ENCODE measurements at regions not wholly inside any gene's neighbourhood (a gene's known extent, or its start where the extent isn't known, plus 50 kb on each side); places are given as distances from the start of the nearest gene placed in this dataset.

DNA sequence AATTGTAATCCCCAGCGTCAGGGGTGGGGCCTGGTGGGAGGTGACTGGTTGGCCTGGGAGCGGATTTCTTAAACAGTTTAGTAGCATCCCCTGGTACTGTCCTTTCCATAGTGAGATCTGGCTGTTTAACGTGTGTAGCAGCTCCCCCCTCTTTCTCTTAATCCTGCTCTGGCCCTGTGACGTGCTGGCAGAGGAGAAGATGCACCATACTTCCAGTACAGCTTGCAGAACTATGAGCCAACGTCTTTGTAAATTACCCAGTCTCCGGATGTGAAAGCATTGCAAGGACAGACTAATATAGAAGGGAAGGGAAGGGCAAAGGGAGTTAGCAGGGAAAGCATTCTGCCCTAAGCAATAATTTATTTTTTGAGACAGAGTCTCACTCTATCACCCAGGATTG is 83.9 kb downstream of the RMI2 start:
- Histone ChIP-seq H3K27ac (ENCODE audit: low read length) (no peak overlapping the region), H3K9me3 (replicated peaks; ENCODE audit: control insufficient read depth, low read depth, low read length) (peaks cover 9% of the 10 kb centered on the region), H3K27me3 (ENCODE audit: control insufficient read depth, insufficient read depth, low read length) (peaks cover 3% of the 10 kb centered on the region), H3K4me3 (ENCODE audit: low read length) (no peak overlapping the region), H3K4me1 (ENCODE audit: control insufficient read depth, insufficient read depth, low read length) (no peaks in the 10 kb centered on the region), H3K36me3 (ENCODE audit: control insufficient read depth, insufficient read depth, low read length) (no peaks in the 10 kb centered on the region)
- no CpG with 5 or more reads among the region's 6 CpGs for WGBS (ENCODE audit: insufficient coverage)
- no peak for DNase-seq

DNA sequence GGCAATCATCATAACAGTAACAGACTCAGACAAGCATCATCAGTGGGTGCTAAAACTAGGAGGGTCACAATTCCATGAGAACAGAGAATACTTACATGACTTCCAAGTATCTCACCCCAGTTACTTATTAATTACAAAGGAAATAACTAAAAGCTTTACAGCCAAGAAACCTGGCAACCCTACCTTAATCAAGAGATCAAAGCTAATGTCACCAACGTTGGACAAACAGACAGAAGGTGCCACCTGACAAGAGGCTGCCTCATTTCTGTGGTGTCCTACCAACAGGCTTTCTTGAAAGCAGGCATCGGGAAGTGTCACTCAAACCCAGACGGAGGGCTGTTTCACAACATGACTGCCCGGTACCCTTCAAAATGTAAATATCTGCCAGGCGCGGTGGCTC is 84.6 kb downstream of the RMI2 start:
- Histone ChIP-seq H3K36me3 (ENCODE audit: control insufficient read depth, insufficient read depth, low read length) (no peaks in the 10 kb centered on the region), H3K4me3 (ENCODE audit: low read length) (no peak overlapping the region), H3K9me3 (replicated peaks; ENCODE audit: control insufficient read depth, low read depth, low read length) (peaks cover 9% of the 10 kb centered on the region), H3K27me3 (ENCODE audit: control insufficient read depth, insufficient read depth, low read length) (peaks cover 3% of the 10 kb centered on the region), H3K4me1 (ENCODE audit: control insufficient read depth, insufficient read depth, low read length) (no peaks in the 10 kb centered on the region), H3K27ac (ENCODE audit: low read length) (no peak overlapping the region)
- WGBS (ENCODE audit: insufficient coverage): 87% methylated on average over 4 of the region's 6 CpGs
- DNase-seq: no peak

DNA sequence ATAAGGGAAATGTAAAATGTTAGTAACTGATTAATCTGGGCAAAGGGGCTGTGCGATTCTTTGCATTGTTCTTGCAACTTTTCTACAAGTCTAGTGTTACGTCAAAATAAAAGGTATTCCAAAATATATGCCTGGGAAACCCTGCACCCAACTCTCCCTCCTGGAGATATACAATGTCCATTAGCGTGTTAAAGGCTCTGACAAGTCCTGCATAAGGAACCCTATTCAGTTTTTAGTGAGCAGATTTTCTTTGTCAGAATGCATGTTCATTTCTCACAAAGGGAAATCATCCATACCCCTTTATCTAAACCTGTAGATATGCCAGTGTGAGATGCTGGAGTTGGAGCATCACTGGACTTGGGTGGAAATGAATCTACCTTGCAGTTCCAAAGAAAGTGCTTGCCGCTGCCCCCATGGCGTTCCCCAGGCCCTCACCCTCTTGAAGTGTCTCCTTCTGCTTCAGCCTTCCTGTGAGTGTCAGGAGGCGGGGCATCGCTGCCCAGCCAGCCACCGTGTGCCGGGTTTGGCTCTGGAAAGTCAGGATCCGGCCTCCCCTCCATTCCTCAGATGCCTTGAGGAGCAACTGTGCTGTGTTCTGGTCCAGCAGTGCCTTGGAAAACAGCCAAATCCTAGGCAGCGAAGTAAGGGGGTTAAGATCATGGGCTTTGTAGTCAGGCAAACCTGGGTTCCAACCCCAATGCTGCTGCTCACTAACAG is 85.5 kb downstream of the RMI2 start:
- Histone ChIP-seq H3K9me3 (replicated peaks; ENCODE audit: control insufficient read depth, low read depth, low read length) (peaks cover 9% of the 10 kb centered on the region), H3K27ac (ENCODE audit: low read length) (no peak overlapping the region), H3K27me3 (ENCODE audit: control insufficient read depth, insufficient read depth, low read length) (peaks cover 3% of the 10 kb centered on the region), H3K4me3 (ENCODE audit: low read length) (no peak overlapping the region), H3K36me3 (ENCODE audit: control insufficient read depth, insufficient read depth, low read length) (no peaks in the 10 kb centered on the region), H3K4me1 (ENCODE audit: control insufficient read depth, insufficient read depth, low read length) (no peaks in the 10 kb centered on the region)
- DNase-seq: no peak
- 48% methylated on average over 3 of the region's 11 CpGs for WGBS (ENCODE audit: insufficient coverage)

DNA sequence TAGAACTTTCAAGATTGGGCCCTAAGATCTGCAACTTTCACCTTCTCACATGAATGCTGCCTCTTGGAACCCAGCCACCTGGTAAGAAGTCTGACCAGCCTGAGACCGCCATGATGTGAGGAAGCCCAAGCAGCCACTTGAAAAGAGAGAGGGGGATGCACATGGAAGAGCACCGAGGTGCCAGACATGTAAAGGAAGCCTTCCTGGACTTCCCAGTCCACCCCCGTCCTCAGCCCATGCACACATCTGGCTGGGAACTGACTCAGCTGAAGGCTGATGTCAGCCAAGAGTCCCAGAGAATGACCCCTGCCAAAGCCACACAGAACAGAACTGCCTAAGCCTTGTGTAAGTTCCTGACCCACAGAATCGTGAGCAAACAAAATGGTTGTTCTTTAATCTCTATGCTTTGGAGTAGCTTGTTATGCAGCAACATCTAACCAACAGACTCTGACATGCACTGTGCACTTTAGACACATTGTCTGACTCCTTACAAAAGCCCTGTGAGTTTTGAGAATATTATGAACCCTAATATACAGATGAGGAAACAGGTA is 86.7 kb downstream of the RMI2 start:
- Histone ChIP-seq H3K4me1 (ENCODE audit: control insufficient read depth, insufficient read depth, low read length) (no peaks in the 10 kb centered on the region), H3K27me3 (ENCODE audit: control insufficient read depth, insufficient read depth, low read length) (peaks cover 5% of the 10 kb centered on the region), H3K27ac (ENCODE audit: low read length) (no peak overlapping the region), H3K9me3 (replicated peaks; ENCODE audit: control insufficient read depth, low read depth, low read length) (peaks cover 9% of the 10 kb centered on the region), H3K4me3 (ENCODE audit: low read length) (no peak overlapping the region), H3K36me3 (ENCODE audit: control insufficient read depth, insufficient read depth, low read length) (no peaks in the 10 kb centered on the region)
- DNase-seq: no peak
- 79% methylated on average over 3 of the region's 4 CpGs for WGBS (ENCODE audit: insufficient coverage)

DNA sequence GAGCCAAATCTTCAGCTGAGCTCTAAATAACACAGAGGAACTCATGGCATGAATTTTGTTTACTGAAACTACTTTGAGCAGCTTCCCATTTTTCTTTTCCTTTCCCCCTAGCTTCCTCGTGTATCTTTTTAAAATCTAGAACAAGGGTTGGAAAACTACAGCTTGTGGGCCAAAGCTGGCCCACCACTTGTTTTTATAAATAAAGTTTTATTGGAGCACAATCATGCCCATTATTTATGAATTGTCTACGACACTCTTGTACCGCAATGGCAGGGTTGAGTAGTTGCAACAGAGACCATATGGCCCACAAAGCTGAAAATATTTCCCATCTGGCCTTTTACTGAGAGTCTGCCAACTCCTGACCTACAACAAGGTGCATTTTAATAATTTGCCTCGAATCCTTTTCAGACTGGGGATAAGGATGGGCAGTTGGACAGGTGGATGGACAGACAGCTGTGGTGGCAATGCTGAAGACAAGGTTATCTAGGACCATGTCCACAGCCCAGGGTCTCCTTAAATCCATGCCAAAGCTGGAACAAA is 87.7 kb downstream of the RMI2 start:
- Histone ChIP-seq H3K27me3 (ENCODE audit: control insufficient read depth, insufficient read depth, low read length) (peaks cover 5% of the 10 kb centered on the region), H3K27ac (ENCODE audit: low read length) (no peak overlapping the region), H3K4me3 (ENCODE audit: low read length) (no peak overlapping the region), H3K9me3 (replicated peaks; ENCODE audit: control insufficient read depth, low read depth, low read length) (peaks cover 9% of the 10 kb centered on the region), H3K36me3 (ENCODE audit: control insufficient read depth, insufficient read depth, low read length) (no peaks in the 10 kb centered on the region), H3K4me1 (ENCODE audit: control insufficient read depth, insufficient read depth, low read length) (no peaks in the 10 kb centered on the region)
- WGBS (ENCODE audit: insufficient coverage): 33% methylated on average over 1 of the region's 4 CpGs
- no peak for DNase-seq

DNA sequence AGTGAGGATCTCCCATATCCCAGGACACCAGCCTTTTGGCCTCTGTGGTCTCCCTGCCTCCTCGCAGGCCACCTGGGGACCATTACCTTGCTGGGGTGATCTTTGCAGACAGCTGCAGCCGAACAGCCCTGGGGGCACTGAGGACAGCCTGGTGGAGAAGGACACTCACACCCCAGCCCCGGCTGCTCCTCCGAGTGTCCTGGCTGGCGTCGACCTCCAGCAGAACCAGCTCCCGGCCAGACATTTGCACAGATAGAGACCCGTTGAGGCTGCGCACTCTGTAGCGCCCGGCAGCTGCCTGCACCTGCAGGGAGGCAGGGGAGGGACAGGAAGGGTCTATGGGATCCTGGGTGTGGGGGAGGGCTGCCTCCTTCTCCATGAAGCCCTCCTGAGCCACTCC is 90.3 kb downstream of the RMI2 start:
- Histone ChIP-seq H3K36me3 (ENCODE audit: control insufficient read depth, insufficient read depth, low read length) (no peaks in the 10 kb centered on the region), H3K9me3 (replicated peaks; ENCODE audit: control insufficient read depth, low read depth, low read length) (peaks cover 18% of the 10 kb centered on the region), H3K27me3 (ENCODE audit: control insufficient read depth, insufficient read depth, low read length) (peaks cover 5% of the 10 kb centered on the region), H3K27ac (ENCODE audit: low read length) (no peak overlapping the region), H3K4me3 (ENCODE audit: low read length) (no peak overlapping the region), H3K4me1 (ENCODE audit: control insufficient read depth, insufficient read depth, low read length) (no peaks in the 10 kb centered on the region)
- 73% methylated on average over 7 of the region's 11 CpGs for WGBS (ENCODE audit: insufficient coverage)
- DNase-seq: no peak

DNA sequence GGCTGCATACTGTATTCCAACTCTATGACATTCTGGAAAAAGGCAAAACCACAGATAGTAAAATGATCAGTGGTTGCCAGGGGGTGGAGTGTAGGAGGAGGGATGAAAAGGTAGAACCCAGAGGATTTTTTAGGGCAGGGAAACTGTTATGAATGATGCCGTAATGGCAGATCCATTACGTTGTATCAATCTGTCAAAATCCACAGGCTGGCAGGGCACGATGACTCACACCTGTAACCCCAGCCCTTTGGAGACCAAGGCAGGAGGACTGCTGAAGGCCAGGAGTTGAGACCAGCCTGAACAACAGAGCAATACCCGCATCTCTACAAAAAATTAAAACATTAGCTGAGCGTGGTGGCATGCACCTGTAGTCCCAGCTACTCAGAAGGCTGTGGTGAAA is 91.8 kb downstream of the RMI2 start:
- Histone ChIP-seq H3K36me3 (ENCODE audit: control insufficient read depth, insufficient read depth, low read length) (no peaks in the 10 kb centered on the region), H3K9me3 (replicated peaks; ENCODE audit: control insufficient read depth, low read depth, low read length) (peaks cover 20% of the 10 kb centered on the region)
- WGBS (ENCODE audit: insufficient coverage): 53% methylated on average over 3 of the region's 5 CpGs

DNA sequence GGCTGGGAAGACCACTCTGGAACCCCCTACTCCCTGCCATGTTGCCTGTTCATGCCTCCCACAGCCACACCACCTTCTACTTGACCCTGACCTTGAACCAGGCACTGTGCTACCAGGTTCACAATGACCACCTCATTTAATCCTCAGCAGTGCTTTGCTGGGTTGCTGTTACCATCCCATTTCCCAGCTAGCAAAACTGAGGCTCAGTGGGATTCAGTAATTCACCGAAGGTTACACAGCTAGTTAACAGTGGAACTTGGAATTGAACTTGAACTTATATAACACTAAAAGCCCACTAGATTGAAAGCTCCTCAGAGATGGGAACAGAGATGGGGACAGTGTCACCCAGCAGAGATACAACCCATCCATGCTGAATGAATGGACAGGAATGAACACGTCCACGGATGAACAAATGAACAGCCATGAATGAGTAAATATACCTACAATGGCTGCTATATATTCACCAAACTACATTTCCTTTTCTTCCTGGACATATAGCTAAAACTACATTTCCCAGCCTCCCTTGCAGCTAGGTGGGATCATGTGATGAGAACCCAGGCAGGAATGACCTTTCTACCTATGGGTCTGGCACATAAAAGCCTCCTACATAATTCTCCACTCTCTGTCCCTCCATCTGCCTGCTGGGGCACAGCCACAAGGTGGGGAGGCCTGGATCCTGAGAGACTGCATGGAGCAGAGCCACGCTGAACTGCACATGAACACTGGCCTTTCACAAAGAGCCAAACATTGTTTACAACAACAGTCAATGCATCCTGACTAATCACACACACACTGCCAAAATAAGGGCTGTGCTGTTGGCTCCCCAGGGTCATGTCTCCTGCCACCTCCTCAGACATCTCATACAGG is 94.8 kb downstream of the RMI2 start:
- WGBS (ENCODE audit: insufficient coverage): 100% methylated on average over 1 of the region's 4 CpGs
- no peak overlapping the region for H3K4me3 ChIP-seq (ENCODE audit: low read length)
- peaks cover 15% of the 10 kb centered on the region for H3K9me3 ChIP-seq (replicated peaks; ENCODE audit: control insufficient read depth, low read depth, low read length)
- no peaks in the 10 kb centered on the region for H3K36me3 ChIP-seq (ENCODE audit: control insufficient read depth, insufficient read depth, low read length)
- no peaks in the 10 kb centered on the region for H3K4me1 ChIP-seq (ENCODE audit: control insufficient read depth, insufficient read depth, low read length)
- DNase-seq: no peak
- no peak overlapping the region for H3K27ac ChIP-seq (ENCODE audit: low read length)
- peaks cover 2% of the 10 kb centered on the region for H3K27me3 ChIP-seq (ENCODE audit: control insufficient read depth, insufficient read depth, low read length)

More for the DNA sequence above, 91.8 kb downstream of the RMI2 start:
- no peak for DNase-seq
- Histone ChIP-seq H3K4me3 (ENCODE audit: low read length) (no peak overlapping the region), H3K27me3 (ENCODE audit: control insufficient read depth, insufficient read depth, low read length) (peaks cover 5% of the 10 kb centered on the region), H3K4me1 (ENCODE audit: control insufficient read depth, insufficient read depth, low read length) (no peaks in the 10 kb centered on the region), H3K27ac (ENCODE audit: low read length) (no peak overlapping the region)

DNA sequence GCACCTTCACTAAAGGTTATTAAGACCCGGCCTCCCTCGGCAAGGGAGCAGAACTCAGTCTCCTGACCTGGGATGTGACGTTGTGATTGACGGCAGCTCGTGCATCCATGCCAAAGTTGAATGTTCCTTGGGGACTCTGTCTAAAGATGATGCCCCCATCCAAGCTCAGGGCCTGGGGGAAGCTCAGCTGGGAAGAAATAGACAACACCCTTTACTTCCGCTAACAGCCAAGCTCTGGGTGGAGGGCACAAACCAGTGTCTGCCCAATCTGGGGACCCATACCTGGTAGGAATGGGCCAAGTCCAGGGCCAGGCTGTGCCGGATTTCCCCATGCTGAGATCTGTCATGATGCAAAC is 95.4 kb downstream of the RMI2 start:
- no peak overlapping the region for H3K27ac ChIP-seq (ENCODE audit: low read length)
- H3K27me3 ChIP-seq (ENCODE audit: control insufficient read depth, insufficient read depth, low read length): peaks cover 2% of the 10 kb centered on the region
- H3K36me3 ChIP-seq (ENCODE audit: control insufficient read depth, insufficient read depth, low read length): no peaks in the 10 kb centered on the region
- no peak for DNase-seq
- whole genome bisulfite sequencing (ENCODE audit: insufficient coverage): 96% methylated on average over 3 of the region's 7 CpGs
- no peak overlapping the region for H3K4me3 ChIP-seq (ENCODE audit: low read length)
- peaks cover 15% of the 10 kb centered on the region for H3K9me3 ChIP-seq (replicated peaks; ENCODE audit: control insufficient read depth, low read depth, low read length)
- no peaks in the 10 kb centered on the region for H3K4me1 ChIP-seq (ENCODE audit: control insufficient read depth, insufficient read depth, low read length)

DNA sequence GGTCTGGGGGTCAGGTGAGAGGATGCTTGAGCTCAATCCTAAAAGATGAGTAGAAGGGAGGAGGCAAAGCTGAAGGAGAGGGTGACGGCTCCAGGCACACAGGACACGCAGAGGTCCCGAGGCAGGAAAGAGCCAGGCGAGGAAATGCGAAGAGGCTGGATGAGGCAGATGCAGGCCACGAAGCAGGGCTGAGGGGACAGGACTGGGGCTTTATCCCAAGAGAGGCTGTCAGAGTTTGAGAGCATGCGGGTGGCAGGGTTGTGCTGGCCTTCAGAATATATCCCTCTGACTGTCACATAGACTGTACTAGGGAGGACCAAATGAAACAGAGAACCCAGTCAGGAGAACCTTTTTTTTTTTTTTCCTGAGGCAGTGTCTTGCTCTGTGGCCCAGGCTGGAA is 100.2 kb downstream of the RMI2 start:
- WGBS (ENCODE audit: insufficient coverage): 82% methylated on average over 7 of the region's 7 CpGs
- H3K9me3 ChIP-seq (replicated peaks; ENCODE audit: control insufficient read depth, low read depth, low read length): peaks cover 7% of the 10 kb centered on the region

More for the DNA sequence above, 100.2 kb downstream of the RMI2 start:
- H3K36me3 ChIP-seq (ENCODE audit: control insufficient read depth, insufficient read depth, low read length): no peaks in the 10 kb centered on the region
- no peak for DNase-seq
- H3K4me3 ChIP-seq (ENCODE audit: low read length): no peak overlapping the region
- no peak overlapping the region for H3K27ac ChIP-seq (ENCODE audit: low read length)
- no peaks in the 10 kb centered on the region for H3K27me3 ChIP-seq (ENCODE audit: control insufficient read depth, insufficient read depth, low read length)
- no peaks in the 10 kb centered on the region for H3K4me1 ChIP-seq (ENCODE audit: control insufficient read depth, insufficient read depth, low read length)

All from muscle of leg (tissue), 3 donors.